Subcutaneous abdominal adipose tissue (tissue), 5 donors: ENCODE measurements at regions not wholly inside any gene's neighbourhood (a gene's known extent, or its start where the extent isn't known, plus 50 kb on each side); places are given as distances from the start of the nearest gene placed in this dataset.

Source experiments
- H3K27ac ChIP-seq: one replicate; pipeline ENCODE4 v1.7.0; 2013; ENCODE audit warnings: low read depth, mild to moderate bottlenecking, inconsistent platforms, low read length, moderate library complexity
- H3K27me3 ChIP-seq, 5 donors: one replicate each; pipeline ENCODE4 v1.7.0; 2013; ENCODE audit warnings: low read length in 5 of 5, inconsistent platforms in 1 of 5; ENCODE audit not compliant: control insufficient read depth in 5 of 5, insufficient read depth in 4 of 5
- H3K36me3 ChIP-seq, 5 donors: one replicate each; pipeline ENCODE4 v1.7.0; 2013; ENCODE audit warnings: low read length in 5 of 5; ENCODE audit not compliant: control insufficient read depth in 5 of 5, insufficient read depth in 5 of 5
- H3K4me1 ChIP-seq, 5 donors: one replicate each; pipeline ENCODE4 v1.7.0; 2013; ENCODE audit warnings: low read length in 5 of 5, mild to moderate bottlenecking in 3 of 5, moderate library complexity in 1 of 5; ENCODE audit not compliant: control insufficient read depth in 5 of 5, insufficient read depth in 5 of 5
- H3K4me3 ChIP-seq, 5 donors: one replicate each; pipeline ENCODE4 v1.7.0; 2013; ENCODE audit warnings: low read length in 5 of 5, low read depth in 1 of 5
- H3K9ac ChIP-seq, 5 donors: one replicate each; pipeline ENCODE4 v1.7.0; 2013; ENCODE audit warnings: low read length in 5 of 5, mild to moderate bottlenecking in 4 of 5, moderate library complexity in 3 of 5
- H3K9me3 ChIP-seq, 5 donors: one replicate each; pipeline ENCODE4 v1.7.0; 2013; ENCODE audit warnings: low read length in 5 of 5; ENCODE audit not compliant: control insufficient read depth in 5 of 5
- donor health status: healthy.
- donor health status: healthy.
- donor health status: healthy.
- donor health status: healthy.
- donor health status: healthy.

DNA sequence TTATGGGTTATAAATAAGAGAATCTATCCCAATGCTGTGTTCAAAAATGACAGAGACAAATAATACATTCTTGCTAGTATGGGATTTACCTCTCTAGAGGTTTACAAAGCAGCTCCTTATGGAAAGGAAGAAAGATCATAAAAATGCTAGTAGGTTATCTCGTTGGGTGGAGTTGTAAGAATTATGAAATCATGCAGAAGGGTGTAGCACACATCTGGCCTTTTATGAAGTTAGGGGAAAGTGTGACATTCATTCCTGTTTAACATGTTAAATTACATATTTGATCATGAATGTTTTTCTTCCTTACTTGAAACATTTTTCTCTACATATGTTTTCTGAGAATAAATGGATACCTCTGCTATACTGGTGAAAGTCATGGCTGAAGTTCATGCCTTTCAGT, 414.2 kb downstream of the SH3GL2 start:
- no peak overlapping the region for H3K9ac ChIP-seq
- no peaks in the 10 kb centered on the region for H3K4me1 ChIP-seq
- no peaks in the 10 kb centered on the region for H3K36me3 ChIP-seq
- H3K9me3 ChIP-seq, result no peaks in the 10 kb centered on the region
- H3K4me3 ChIP-seq, result no peak overlapping the region
- H3K27ac ChIP-seq, result no peak overlapping the region
- H3K27me3 ChIP-seq, result no peaks in the 10 kb centered on the region

DNA sequence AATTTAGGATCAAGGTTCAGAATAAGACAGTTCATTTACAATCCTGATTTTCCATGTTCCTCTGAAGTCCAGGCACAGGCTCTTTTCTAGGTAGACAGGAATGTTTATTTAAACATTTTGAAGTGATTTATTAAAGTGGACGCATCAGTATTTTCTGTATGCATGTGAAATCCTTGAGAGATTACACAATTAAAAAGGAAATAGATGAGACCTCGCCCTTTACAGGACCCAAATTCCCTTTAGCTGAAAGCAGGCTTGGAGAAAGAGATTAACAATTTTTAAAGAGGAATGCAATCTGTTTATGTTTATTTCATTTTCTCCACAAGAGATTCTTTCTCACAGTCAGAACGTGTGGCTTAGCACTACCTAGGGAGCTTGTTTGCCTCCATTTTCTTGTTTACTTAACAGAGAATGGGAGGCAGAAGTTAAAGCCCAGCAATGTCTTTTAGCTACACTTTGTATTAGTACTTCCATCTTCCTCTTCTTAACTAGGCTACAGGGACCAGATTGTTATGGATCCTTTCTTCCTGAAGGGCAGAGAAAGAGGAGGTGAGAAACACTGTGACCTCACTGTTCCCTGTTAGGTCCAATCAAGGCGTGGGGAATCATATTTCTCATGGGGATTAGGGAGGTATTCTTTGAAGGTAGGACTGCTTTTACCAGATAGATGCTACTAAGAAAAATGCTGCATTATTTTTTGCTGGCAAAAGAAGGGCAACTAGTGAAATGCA, 416.0 kb downstream of the SH3GL2 start:
- no peaks in the 10 kb centered on the region for H3K27me3 ChIP-seq
- no peak overlapping the region for H3K9ac ChIP-seq
- no peak overlapping the region for H3K27ac ChIP-seq
- no peaks in the 10 kb centered on the region for H3K4me1 ChIP-seq
- no peaks in the 10 kb centered on the region for H3K9me3 ChIP-seq
- H3K36me3 ChIP-seq, result no peaks in the 10 kb centered on the region
- no peak overlapping the region for H3K4me3 ChIP-seq

DNA sequence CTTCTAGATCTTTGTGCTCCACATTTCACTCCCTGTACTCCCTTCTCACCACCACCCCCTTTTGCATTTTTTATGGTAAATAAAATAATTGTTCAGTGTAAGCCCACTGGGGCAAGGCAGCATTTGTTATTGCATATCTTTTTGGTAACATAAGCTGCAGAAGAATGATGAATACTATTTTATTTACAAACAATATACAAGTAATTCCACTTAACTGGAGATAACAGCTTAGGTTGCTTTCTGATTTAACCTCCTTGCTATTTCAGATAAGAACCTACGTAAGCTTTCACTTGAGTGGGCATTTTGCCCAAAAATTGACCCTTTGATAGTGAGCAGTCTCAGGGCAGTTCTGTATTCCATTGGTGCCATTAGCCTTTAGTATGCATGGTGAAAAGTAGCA, 417.9 kb downstream of the SH3GL2 start:
- no peaks in the 10 kb centered on the region for H3K27me3 ChIP-seq
- H3K9ac ChIP-seq, result no peak overlapping the region
- H3K4me3 ChIP-seq, result no peak overlapping the region
- H3K9me3 ChIP-seq, result no peaks in the 10 kb centered on the region
- H3K27ac ChIP-seq, result no peak overlapping the region
- H3K4me1 ChIP-seq, result no peaks in the 10 kb centered on the region
- H3K36me3 ChIP-seq, result no peaks in the 10 kb centered on the region

- no peaks in the 10 kb centered on the region for H3K36me3 ChIP-seq
- no peak overlapping the region for H3K9ac ChIP-seq
- no peaks in the 10 kb centered on the region for H3K9me3 ChIP-seq
- H3K4me1 ChIP-seq, result no peaks in the 10 kb centered on the region
- no peaks in the 10 kb centered on the region for H3K27me3 ChIP-seq
- H3K27ac ChIP-seq, result no peak overlapping the region
- H3K4me3 ChIP-seq, result no peak overlapping the region
These were observed 424.0 kb downstream of the SH3GL2 start for GRCh38 chr9:18002718-18003438.

GRCh38 chr9:18006591-18006990, 427.7 kb downstream of the SH3GL2 start:
- Histone ChIP-seq H3K9me3 (no peaks in the 10 kb centered on the region), H3K27me3 (no peaks in the 10 kb centered on the region), H3K9ac (no peak overlapping the region), H3K4me3 (no peak overlapping the region), H3K36me3 (no peaks in the 10 kb centered on the region), H3K4me1 (no peaks in the 10 kb centered on the region), H3K27ac (no peak overlapping the region)

DNA sequence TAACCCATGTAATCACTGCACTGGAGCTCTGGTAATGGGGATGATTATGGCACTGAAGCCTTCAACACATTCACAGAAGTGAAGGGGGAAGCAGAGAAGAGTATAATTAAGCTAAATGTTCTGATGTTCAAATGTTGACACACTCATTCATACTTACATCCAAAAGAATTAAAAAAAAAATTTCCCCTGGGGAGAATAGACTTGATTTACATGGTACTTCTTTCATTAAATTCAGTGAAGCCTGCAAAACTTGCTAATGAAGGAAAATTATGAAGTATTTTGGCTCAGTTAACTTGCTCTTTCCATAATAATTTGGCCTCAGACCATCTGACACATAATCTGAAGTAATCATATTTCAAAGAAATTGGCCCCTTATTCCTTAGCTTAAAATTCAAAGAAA, 428.8 kb downstream of the SH3GL2 start:
- no peak overlapping the region for H3K9ac ChIP-seq
- no peak overlapping the region for H3K27ac ChIP-seq
- H3K27me3 ChIP-seq, result no peaks in the 10 kb centered on the region
- H3K4me1 ChIP-seq, result peaks cover 0 to 5% (median 0%) of the 10 kb centered on the region in 5 donors
- H3K36me3 ChIP-seq, result no peaks in the 10 kb centered on the region
- H3K9me3 ChIP-seq, result no peaks in the 10 kb centered on the region
- H3K4me3 ChIP-seq, result no peak overlapping the region

DNA sequence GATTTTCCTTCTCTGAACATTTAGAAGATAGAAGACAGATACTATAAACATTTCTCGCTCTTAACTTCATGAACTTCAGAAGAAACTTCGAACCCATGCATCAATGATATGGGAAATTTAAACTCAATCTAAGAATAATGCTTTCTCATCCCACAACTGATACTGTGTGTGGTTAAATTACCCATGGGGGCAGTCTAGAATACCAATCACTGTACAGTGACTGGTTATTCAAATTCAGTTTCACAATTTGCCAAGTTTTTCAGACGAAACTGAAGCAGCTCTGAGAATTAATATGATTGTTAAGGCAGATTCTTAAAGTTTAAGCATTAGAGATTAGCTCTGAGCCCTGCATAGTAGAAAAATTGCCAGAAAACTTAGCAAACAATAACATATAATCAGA, 431.0 kb downstream of the SH3GL2 start:
- Histone ChIP-seq H3K9me3 (no peaks in the 10 kb centered on the region), H3K4me1 (peaks cover 0 to 5% (median 0%) of the 10 kb centered on the region in 5 donors), H3K4me3 (no peak overlapping the region), H3K36me3 (no peaks in the 10 kb centered on the region), H3K27ac (no peak overlapping the region), H3K9ac (no peak overlapping the region), H3K27me3 (no peaks in the 10 kb centered on the region)

DNA sequence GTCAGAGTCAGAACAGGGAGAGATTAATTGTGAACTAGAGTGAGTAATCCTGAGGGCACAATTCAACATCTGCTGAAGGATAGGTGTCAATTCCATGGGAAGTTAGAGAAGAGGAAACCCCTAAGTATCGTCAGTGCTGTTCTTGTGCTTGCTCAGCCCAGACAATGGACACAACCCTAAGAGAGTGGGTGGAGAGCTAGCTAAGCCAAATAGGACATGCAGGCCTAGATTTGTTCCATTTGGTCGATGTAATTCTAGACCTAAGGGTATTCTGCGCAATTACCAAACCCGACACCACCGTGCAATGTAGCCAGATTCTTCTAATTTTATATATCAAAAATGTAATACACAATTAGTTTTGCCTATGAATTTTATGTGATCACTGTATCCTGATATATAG, 431.6 kb downstream of the SH3GL2 start:
- Histone ChIP-seq H3K36me3 (no peaks in the 10 kb centered on the region), H3K4me3 (no peak overlapping the region), H3K27me3 (no peaks in the 10 kb centered on the region), H3K9ac (no peak overlapping the region), H3K27ac (no peak overlapping the region), H3K4me1 (peaks cover 0 to 5% (median 0%) of the 10 kb centered on the region in 5 donors), H3K9me3 (no peaks in the 10 kb centered on the region)

GRCh38 chr9:18012170-18012569, 433.3 kb downstream of the SH3GL2 start:
- H3K27ac ChIP-seq, result no peak overlapping the region
- H3K9me3 ChIP-seq, result no peaks in the 10 kb centered on the region
- H3K4me1 ChIP-seq, result peaks cover 0 to 5% (median 0%) of the 10 kb centered on the region in 5 donors
- no peak overlapping the region for H3K9ac ChIP-seq
- H3K4me3 ChIP-seq, result no peak overlapping the region
- no peaks in the 10 kb centered on the region for H3K36me3 ChIP-seq
- H3K27me3 ChIP-seq, result no peaks in the 10 kb centered on the region

DNA sequence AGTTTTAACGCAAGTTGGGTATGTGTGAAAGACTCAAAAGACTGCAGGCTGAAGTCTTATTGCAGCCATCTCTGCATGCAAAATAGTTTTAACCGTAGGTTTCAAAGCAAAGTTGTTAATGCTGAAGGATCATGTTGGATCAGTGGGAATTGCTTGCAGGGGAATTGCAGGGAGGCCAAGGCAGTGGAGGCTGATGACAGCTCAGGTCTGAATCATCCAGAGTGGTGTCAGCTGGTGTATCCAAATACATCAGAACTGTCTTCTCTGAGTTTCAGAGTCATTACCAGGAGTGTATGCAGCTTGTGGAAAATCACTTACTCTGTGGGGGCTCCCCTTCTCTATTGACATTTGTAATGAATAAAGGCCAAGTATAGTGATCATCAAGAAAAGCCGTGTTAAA, 435.7 kb downstream of the SH3GL2 start:
- no peak overlapping the region for H3K27ac ChIP-seq
- H3K9me3 ChIP-seq, result peaks cover 0 to 8% (median 4%) of the 10 kb centered on the region in 5 donors
- H3K27me3 ChIP-seq, result no peaks in the 10 kb centered on the region
- H3K9ac ChIP-seq, result no peak overlapping the region
- H3K4me1 ChIP-seq, result peaks cover 0 to 5% (median 0%) of the 10 kb centered on the region in 5 donors
- no peak overlapping the region for H3K4me3 ChIP-seq
- H3K36me3 ChIP-seq, result no peaks in the 10 kb centered on the region
